Right renal pelvis (tissue), 4 donors: ENCODE measurements at regions not wholly inside any gene's neighbourhood (a gene's known extent, or its start where the extent isn't known, plus 50 kb on each side); places are given as distances from the start of the nearest gene placed in this dataset.

Experiments used
- DNase-seq, 4 donors: peaks; one replicate each; pipeline ENCODE4 v3.0.0-alpha.2; 2013; ENCODE audit warnings: low read depth in 4 of 4, low spot score in 3 of 4, missing footprints in 1 of 4

DNA sequence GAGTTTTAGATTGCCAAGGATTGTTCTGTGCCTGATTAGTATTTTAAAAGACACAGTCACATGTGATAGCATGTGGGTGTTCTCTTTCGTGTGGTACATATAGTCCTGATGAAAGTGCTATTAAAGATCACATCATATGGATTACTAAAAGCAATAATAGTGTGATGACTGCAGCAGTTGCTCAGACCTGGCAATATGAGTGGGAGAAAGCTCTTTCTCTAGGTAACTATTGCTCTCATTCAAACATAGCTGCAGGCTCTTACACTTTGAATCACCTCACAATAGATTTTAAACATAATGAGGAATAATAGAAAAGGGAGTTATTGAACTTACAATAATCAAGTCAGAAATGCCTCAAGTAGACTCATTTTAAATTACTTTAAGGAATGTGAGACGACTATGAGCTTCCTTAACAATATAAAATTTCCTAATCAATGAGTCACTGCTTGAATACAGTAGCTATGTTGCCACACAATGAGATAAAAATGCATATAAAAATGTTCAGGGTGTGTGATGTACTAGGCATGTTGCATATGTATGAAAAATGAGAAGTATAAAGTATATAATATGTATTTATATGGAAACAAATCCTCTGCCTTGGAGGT lies 452.1 kb downstream of the TMX3 start:
- DNase-seq: no peak

DNA sequence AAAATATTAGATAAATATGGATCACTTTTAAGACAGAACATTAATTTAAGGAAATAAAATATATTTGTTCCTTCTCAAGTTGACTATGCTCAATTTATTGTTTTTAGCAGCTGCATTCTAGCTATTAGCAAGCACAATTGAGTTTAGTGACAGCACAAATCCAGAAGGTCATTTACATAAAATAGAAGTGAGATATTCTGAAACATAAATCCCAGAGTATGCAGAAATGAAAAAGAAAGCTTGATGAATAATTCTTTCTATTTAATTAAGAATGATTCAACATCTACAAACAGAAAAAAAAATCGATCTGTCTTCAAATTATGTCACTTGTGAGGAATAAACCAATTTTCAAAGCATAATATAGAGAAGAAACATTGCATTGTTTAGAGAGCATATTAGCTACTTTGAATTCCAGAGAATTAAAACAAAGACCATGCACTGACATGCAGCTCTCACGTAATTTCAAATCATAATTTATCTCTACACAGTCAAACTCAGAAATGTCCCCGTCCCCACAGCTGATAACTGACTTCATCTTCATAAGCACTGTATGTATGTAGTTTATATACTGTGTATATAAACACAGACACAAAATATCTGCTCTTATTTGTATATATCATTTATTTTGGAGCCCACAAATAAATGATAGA lies 458.4 kb downstream of the TMX3 start:
- DNase-seq: no peak

GRCh38 chr18:68244786-68245185 lies 470.1 kb downstream of the TMX3 start:
- DNase-seq: no peak

DNA sequence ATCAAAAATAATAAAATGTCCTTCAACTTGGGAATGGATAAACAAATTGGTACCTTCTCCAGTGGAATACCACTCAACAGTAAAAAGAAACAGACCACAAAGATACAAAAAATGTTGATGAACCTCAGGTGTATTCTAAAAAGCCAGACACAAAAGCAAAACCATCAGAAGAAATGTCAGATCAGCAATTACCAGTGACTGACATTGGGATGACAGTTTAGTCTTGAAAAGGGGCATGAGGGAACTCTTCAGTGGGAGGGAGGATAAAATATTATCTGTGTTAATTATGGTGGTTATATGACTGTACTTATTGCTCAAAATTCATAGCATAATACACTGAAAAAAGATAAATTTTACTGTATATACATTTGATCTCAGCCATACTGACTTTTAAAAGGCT lies 473.0 kb downstream of the TMX3 start:
- no peak for DNase-seq

DNA sequence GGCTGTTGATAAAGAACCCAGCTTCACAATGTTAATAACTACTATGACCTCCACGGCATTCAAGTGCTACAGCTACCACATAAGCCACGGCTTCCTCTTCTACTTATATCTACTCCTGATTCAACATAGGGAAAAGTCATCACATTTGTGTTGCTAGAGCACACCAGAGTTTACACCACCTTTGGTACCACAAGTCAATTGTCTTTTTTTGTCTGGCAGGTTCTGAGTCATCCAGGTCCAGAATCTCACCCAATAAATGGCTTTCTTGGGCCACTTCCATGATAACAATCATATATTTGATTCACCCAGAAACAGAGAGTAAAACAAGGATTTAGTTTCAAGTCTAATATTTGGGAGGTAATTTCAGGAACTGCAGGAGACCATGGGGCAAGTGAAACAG lies 480.2 kb downstream of the TMX3 start:
- DNase-seq: no peak

DNA sequence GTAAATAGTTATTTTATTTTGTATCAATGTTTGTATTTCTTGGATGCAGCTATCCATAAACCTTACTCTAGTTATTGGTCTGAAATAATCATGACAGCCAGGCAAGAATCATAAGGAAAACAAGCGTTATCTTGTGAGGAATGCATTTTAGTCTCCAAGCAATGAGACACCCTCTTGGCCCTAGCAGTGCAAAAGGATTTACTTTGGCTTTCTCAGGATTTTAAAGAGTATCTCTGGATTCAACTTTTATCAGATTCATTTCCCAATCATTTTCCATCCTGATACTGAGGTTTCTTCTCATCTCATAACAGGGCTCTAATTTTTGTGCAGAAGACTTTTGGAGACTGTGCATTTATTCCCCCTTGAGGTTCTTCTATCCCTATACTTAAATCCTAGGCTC lies 480.8 kb downstream of the TMX3 start:
- DNase-seq: no peak

DNA sequence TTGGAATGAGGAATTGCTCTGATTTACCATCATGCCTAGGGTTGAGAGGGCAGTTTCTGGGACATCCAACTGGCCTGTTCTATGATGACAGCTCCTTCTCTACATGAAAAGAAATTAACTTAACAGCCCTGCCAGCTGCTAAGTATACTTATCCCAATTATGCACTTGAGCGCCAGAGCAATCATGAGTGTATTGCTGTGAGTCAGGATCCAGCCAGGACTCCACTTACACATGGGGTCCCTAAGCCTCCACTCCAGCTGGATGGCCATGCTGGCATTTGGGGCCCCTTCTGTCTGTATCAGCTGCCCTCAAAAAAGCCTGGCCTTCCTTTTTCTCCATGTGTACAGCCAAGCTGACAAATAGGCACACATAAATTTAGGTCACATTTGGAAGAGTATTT lies 481.9 kb downstream of the TMX3 start:
- DNase-seq: no peak

DNA sequence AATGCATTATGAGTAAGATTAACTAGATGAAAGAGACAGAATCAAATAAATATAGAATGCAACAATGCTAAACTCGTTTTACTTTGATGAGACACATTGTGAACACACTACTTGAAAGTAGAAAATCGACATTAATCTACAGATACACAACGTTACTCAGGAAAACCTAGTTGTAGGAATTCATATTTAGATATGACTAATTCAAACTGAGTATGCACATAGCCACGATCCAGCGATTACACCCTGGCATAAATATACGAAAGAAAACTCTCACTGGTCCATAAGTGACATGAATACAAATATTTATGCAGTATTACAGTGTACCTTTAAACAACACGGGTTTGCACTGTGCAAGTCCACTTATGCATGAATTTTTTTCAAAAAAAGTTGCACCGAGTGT lies 485.6 kb downstream of the TMX3 start:
- no peak for DNase-seq

GRCh38 chr18:68221111-68221724 lies 493.7 kb downstream of the TMX3 start:
- no peak for DNase-seq

DNA sequence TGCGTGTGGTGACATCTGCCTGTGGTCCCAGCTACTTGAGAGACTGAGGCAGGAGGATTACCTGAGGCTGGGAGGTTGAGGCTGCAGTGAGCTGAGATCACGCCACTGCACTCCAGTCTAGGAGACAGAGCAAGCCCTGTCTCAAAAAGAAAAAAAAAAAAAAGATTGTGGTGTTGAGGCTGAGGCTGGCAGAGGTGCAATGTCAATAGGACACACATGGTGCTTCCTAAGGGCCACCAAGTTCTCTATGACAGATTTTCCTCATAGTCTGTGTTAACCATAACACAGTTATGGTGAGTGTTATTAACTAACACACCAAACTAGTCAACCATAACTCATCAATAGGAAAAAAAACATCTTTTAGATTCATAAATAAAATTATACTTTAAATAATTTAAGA lies 494.4 kb downstream of the TMX3 start:
- no peak for DNase-seq

DNA sequence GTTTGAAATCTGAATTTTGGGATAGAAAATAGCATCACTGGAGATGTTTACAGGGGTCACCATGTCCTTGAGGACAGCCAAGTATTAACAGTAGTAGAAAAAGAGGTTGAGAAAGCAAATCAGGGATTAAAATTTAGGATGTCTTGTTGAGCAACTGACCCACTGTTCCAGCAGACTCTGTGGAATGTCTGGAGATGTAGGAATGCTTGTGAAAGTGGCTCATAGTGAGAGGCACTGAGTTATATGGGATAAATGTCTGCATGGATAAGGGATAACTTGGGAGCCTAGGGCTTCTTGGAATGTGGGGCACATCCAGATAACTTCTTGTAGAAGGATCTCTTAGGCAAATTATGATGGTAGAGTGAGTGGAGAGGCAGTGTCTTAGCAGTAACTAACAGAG lies 495.0 kb downstream of the TMX3 start:
- DNase-seq: no peak

DNA sequence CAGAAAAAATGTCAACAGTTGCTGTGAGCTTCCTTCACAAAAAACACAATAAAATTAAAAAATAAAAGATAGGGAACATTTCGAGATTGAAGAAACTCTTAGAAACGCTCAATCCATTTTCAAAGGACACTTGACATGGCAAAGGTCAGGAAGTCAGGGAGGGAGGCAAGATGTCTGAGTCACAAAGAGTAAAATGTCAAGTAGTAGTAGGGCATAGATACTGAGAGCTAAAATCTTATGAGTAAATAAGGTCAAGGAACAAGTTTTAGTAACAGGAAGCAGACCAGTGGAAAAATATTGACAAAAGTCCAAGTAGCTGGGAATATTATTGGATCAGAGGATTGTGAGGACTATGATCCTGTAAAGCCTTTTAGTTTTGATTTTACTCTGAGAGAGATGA lies 495.6 kb downstream of the TMX3 start:
- no peak for DNase-seq

GRCh38 chr18:68215931-68216330 lies 499.0 kb downstream of the TMX3 start:
- no peak for DNase-seq

DNA sequence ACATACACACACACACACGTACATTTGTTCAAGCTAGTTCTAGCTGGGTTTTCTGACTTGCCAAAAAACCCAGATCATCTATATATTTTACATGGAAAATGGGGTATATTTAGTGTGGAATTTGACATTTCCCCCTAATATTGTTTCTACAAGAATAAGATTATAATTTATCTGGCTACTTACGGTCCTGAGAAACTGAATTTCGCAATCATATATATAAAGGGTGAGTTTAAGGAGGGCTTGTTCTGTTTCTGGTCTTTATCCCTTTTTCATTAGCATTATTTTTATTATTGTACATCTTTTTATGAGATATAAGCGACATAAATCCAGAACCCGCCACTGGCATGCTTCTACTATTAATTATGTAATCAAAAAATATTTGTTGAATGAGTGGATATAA lies 528.9 kb downstream of the TMX3 start:
- DNase-seq: no peak

DNA sequence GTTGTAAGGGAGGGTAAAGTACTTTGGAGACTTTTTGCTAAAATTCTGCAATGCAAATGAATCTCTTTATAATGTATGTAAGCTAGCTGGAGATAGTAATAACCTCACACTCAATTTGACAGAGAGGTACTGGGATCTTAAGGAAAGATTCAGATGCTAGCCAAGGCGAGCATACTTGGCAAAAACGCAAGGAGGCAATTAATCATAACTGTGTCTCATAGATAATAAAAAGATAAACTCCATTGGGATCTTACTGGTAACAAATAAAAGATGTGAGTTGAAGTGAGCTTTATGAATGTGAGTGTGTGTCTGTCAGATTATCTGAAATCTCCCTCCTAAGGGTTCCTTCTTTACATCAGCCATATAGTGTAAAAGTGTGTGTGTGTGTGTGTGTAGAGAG lies 533.0 kb downstream of the TMX3 start:
- no peak for DNase-seq

DNA sequence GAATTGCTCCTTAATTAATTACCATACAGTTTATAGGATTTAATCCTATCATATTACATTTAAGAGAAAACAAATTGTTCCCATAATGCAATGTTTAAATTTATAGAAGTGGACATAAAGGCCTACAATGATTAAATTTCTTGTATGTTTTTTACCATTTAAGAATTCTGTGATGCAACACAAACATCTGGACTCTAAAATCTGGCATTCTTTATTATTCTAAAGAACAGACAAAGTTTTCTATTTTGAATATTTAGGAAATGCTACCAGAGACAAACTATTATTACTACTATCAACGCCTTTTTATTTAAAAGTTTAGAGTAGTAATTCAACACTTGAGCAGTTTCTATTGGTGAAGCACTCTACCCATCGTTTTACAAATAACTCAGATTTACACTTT lies 535.1 kb downstream of the TMX3 start:
- DNase-seq: no peak

DNA sequence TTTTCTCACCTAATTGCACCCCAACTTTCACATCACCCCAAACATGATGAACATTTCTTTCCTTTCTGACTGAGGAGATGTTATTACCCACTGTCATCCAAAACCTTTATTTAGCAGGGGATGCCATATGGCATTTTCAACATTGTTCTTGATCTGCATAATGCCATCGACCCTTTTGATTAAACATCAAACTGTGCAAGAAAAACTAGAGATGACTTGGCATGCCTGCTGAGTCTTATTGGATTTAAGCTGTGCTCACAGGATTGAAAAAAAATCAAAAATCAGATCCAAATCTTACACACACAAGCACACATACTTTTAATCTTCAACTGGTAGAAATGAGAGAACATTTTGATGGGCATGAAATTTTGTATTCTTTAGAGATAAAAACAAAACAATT lies 536.0 kb downstream of the TMX3 start:
- DNase-seq: no peak

DNA sequence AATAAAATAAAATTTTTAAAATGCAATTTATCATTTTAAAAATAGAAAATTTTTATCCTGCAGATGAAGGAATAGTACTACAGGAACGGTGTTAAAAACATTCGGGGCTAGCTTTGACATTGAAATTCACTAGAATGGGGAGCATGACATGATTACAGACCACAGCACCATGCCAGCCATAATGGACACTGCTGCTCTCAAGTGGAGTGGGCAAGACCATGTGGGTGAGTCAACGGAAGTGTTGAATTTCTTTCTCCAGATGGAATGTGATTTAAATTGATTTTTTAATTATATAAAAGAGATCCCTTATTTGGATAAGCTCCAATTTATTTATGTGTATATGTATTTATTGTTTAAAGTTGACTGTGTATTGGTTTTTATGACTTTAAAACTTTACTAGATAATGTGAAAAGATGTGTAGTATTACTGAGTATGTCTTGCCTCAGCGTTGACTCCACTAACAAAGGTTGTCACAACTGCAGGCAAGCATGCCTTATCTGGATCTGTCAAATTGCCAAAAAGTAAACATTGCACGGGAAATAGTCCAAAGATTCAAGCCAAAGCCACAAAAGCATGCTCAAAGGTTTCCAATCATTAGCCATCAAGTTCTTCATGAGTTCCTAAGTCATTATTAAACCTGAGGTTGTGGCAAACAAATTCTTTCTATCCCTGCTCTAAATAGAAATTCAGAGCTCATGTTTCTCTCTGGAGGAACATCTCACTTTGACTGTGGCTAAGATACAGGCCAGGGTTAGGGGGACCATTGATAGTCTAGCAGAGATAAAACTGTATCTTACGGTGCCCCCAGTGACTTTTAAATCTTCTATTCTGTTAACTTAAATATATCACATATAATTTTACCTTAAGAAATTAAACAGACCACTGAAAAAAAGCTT lies 536.9 kb downstream of the TMX3 start:
- no peak for DNase-seq

DNA sequence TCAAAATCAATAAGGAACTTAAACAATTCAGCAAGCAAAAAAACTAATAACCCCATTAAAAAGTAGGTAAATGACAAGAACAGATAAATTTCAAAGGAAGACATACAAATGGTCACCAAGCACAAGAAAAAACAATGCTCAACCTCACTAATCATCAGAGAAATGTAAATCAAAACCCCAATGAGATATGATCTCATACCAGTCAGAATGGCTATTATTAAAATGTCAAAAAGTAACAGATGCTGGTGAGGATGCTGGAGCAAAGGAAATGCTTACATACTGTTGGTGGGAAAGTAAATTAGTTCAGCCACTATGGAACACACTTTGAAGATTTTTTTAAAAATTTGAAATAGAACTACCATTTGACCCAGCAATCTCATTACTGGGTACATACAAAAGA lies 538.0 kb downstream of the TMX3 start:
- DNase-seq: no peak

DNA sequence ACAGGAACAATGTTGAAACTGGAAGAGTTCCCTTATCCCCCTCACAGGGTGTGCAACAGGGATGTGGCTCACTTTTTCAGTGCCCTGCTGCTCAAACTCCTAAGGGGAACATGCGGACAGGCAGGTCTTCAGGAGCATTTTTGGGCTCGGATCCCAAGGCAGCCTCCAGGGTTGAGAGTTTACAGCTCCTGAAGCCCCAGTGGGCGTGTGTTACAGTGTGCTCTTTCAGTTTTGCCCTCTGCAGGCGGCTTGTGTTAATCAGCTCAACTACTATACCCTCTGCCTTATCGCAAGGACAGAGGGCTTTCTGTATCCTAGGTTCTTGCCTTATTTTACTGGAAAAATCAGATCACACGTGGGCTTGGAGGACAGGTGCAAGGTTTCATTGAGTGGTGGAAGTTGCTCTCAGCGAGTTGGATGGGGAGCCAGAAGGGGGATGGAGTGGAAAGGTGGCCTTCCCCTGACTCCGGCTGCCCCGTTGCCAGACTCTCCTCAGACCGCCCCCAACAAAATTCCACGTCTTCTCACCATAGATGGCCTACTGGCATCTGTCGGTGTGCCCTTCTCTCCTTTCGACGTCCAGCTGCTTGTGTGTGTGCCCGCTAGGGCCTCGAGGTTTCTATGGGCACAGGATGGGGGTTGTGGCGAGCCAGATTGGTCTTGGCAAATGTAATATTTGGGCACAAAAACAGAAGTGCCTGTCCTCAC lies 541.9 kb downstream of the TMX3 start:
- DNase-seq: no peak

DNA sequence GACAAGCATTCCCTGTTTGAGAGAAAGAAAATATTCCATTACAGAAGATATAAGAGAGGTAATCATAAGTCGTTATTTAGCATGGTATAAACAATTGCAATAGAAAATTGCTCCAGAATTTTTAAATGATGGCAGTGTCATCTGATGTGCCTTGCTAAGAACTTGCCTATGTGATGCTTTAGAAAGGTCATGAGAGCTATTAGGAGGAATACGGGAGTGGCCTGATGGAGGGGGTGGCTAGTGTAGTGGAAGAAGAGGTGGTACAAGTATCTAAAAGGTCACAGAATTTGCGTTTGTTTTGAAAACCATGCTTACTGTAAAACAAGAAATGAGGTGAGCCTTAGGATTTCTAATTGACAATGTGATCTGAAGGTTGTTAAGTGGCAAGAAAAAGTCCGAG lies 550.0 kb downstream of the TMX3 start:
- DNase-seq: no peak
